ENCODE measurements at regions not wholly inside any gene's neighbourhood (a gene's known extent, or its start where the extent isn't known, plus 50 kb on each side); places are given as distances from the start of the nearest gene placed in this dataset.

DNA sequence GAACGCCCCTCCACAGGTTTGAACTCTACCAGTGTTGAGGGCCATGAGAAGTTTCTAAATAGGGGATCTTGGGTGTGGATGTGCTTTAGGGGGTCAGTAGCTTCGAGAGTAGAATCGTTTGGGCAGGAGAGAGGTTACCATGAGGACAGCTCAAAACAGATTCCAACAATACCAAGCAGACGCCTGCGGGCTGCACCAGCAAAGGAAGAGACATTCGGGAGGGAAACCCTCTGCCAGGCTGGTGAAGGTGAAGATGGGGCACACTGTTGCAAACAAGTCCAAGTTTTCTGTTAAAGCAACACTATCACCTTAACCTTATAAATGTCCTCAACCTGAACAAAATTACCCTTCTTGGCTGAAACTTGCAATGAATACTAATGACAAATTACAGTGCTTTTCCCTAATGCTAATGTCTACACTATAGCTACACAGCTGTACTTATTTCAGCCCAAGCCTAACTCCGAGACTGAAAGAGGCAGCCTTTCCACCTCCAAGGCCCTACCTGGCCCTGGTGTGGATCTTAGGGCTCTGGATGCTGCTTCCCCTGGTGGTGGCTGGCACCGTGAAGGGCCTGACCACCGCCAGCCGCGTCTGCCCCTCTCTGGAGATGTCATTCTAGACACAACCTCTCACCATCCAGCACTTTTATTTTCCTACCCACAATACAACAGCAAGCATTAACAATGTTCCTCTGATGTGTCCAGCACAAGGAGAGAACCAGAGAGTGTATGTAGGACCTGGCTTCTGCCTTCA is 80.1 kb downstream of the DLL1 start:
- H3K4me3 ChIP-seq = no peak overlapping the region
- DNase-seq (ENCODE audit: low read depth in 1 of 2, low spot score in 1 of 2) = no peak
- H3K27me3 ChIP-seq = no peaks in the 10 kb centered on the region
- H3K9me3 ChIP-seq (ENCODE audit: low read depth) = no peaks in the 10 kb centered on the region
- no peak overlapping the region for H3K27ac ChIP-seq
- TF ChIP-seq, protein P1, sequence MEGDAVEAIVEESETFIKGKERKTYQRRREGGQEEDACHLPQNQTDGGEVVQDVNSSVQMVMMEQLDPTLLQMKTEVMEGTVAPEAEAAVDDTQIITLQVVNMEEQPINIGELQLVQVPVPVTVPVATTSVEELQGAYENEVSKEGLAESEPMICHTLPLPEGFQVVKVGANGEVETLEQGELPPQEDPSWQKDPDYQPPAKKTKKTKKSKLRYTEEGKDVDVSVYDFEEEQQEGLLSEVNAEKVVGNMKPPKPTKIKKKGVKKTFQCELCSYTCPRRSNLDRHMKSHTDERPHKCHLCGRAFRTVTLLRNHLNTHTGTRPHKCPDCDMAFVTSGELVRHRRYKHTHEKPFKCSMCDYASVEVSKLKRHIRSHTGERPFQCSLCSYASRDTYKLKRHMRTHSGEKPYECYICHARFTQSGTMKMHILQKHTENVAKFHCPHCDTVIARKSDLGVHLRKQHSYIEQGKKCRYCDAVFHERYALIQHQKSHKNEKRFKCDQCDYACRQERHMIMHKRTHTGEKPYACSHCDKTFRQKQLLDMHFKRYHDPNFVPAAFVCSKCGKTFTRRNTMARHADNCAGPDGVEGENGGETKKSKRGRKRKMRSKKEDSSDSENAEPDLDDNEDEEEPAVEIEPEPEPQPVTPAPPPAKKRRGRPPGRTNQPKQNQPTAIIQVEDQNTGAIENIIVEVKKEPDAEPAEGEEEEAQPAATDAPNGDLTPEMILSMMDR (IDR thresholded peaks at IDR 0.05; ENCODE audit: low read depth, low read length) = no peak
- H3K36me3 ChIP-seq = no peaks in the 10 kb centered on the region
- no peaks in the 10 kb centered on the region for H3K4me1 ChIP-seq (ENCODE audit: low read depth)

DNA sequence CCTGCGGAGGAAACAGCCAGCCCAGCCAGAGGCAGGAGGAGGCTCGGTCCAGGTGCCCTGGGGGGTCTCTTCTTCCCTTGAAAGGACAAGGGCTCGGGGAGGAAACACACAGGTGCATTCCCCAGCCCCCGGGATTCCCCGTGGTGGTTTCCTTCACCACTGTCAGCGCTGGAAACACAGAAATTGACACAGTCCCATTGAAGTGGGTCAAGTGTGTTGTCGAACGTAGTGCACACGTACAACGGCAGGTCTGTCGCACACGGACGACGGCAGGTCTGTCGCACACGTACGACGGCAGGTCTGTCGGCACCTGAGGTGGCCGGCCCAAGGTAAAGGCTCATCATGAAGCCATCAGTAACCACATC is 80.9 kb downstream of the DLL1 start:
- no peak for DNase-seq (ENCODE audit: low read depth in 1 of 2, low spot score in 1 of 2)
- no peaks in the 10 kb centered on the region for H3K9me3 ChIP-seq (ENCODE audit: low read depth)
- no peaks in the 10 kb centered on the region for H3K27me3 ChIP-seq
- TF ChIP-seq, protein P1 (IDR thresholded peaks at IDR 0.05; ENCODE audit: low read depth, low read length) = no peak
- no peak overlapping the region for H3K4me3 ChIP-seq
- H3K4me1 ChIP-seq (ENCODE audit: low read depth) = no peaks in the 10 kb centered on the region
- no peaks in the 10 kb centered on the region for H3K36me3 ChIP-seq
- H3K27ac ChIP-seq = no peak overlapping the region

DNA sequence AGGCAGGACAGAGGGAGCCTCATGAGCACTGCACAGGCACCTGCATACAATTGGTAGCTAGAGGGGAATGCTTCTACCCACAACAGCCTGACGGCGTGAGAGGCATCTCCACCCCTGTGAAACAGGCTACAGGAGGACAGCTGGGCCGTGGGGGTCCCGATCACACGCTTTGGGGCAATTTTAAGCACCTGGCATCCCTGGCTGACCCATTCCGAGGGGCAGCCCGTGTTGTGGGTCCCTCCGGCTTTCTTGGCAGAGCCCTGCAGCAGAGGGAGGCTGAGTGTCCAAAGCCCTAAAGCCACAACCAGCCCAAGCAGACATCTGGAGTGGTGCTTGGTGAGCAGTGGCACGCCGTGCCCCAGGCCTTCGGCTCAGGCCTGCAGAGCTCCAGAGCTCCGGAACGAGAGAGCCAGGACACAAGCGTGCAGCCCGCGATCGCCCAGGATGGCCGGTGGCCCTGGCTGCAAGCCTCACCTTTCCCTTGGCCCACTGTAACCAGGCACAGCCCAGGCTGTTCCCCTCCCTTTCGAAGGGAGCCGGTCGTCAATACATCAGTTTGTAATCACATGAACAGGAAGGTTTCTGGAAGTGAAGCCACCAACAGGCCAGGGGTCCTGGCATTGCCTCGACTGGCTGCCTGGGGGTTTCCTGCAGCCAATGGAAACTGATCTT is 81.4 kb downstream of the DLL1 start:
- Histone ChIP-seq H3K27ac (no peak overlapping the region), H3K9me3 (ENCODE audit: low read depth) (no peaks in the 10 kb centered on the region), H3K27me3 (no peaks in the 10 kb centered on the region), H3K4me3 (no peak overlapping the region), H3K36me3 (no peaks in the 10 kb centered on the region), H3K4me1 (ENCODE audit: low read depth) (no peaks in the 10 kb centered on the region)
- TF ChIP-seq, protein P1 (IDR thresholded peaks at IDR 0.05; ENCODE audit: low read depth, low read length) = no peak
- DNase-seq (ENCODE audit: low read depth in 1 of 2, low spot score in 1 of 2) = no peak

DNA sequence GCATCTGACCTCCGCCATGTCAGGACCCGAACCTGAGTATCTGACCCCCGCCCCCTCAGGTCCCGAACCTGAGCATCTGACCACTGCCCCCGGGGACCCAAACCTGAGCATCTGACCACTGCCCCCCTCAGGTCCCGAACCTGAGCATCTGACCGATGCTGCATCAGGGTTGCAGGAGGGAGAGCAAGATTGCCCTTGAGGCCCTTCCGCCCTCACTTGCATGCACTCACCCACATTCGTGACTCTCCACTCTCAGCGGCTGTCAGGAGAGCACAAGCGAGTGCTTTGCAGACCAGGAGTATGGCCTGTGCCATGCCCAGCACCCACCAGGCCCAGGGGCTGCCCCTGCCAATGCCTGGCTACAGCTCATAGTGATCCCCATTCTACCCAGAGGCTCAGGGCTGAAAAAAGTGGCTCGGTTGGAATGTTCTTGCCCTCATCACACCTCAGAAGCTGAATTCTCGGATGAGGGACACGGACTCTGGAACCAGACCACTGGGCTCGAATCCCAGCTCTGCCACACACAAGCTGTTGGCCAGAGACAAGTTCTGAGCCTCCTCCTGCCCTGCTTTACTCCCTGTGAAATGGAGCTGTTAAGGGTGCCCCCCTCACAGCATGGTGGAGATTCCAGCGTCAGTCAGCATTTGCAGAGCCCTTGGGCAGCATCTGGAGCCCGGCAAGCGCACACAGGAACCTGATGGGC is 82.1 kb downstream of the DLL1 start:
- no peak for DNase-seq (ENCODE audit: low read depth in 1 of 2, low spot score in 1 of 2)
- no peak overlapping the region for H3K4me3 ChIP-seq
- no peak overlapping the region for H3K27ac ChIP-seq
- no peaks in the 10 kb centered on the region for H3K9me3 ChIP-seq (ENCODE audit: low read depth)
- no peaks in the 10 kb centered on the region for H3K36me3 ChIP-seq
- TF ChIP-seq, protein P1 (IDR thresholded peaks at IDR 0.05; ENCODE audit: low read depth, low read length) = no peak
- H3K27me3 ChIP-seq = no peaks in the 10 kb centered on the region
- H3K4me1 ChIP-seq (ENCODE audit: low read depth) = no peaks in the 10 kb centered on the region

DNA sequence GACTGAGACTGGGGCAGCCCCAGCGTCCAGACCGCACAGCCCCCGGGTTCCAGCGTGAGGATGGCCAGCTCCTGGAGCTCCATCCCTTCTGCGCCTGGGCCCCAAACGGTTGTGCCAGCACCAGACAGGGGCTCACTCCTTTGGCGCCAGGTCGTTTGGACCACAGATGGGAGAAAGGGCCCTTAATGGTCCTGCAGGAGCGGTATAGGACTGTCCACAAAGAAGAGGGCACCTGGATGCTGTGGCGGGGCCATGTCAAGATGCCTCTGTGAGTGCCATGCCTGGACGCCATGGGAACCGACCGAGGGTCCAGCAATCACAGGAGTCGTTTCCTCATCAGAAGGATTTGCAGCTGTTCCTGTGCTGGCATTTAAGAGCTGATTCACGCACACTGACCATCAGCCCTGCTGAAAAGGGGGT is 82.7 kb downstream of the DLL1 start:
- Histone ChIP-seq H3K4me3 (no peak overlapping the region), H3K9me3 (ENCODE audit: low read depth) (no peaks in the 10 kb centered on the region), H3K36me3 (no peaks in the 10 kb centered on the region), H3K27me3 (no peaks in the 10 kb centered on the region), H3K4me1 (ENCODE audit: low read depth) (no peaks in the 10 kb centered on the region), H3K27ac (no peak overlapping the region)
- TF ChIP-seq, protein P1 (IDR thresholded peaks at IDR 0.05; ENCODE audit: low read depth, low read length) = no peak
- DNase-seq (ENCODE audit: low read depth in 1 of 2, low spot score in 1 of 2) = no peak
